Cardiac muscle cell (in vitro differentiated cells and primary cell): ENCODE measurements at regions not wholly inside any gene's neighbourhood (a gene's known extent, or its start where the extent isn't known, plus 50 kb on each side); places are given as distances from the start of the nearest gene placed in this dataset.
A peak's percentile ranks its signal among the peaks of the same experiment; 100 is the strongest.

Source experiments
- DNase-seq, 2 donors: peaks; one replicate each; pipeline versions ENCODE4 v3.0.0 to v3.0.0-alpha.2; 2010 to 2017; ENCODE audit warnings: low read depth in 1 of 2, low spot score in 1 of 2
- H3K27ac ChIP-seq: fragments of 200-600 bp; sonication (generic); 2 replicates; pipeline ENCODE4 v1.5.1; 2016
- H3K27me3 ChIP-seq: fragments of 200-600 bp; sonication (generic); 2 replicates; pipeline ENCODE4 v1.6.0; 2016; ENCODE audit warnings: control low read depth
- H3K36me3 ChIP-seq: fragments of 200-600 bp; sonication (generic); 2 replicates; pipeline ENCODE4 v1.5.1; 2016; ENCODE audit warnings: control low read depth
- H3K4me1 ChIP-seq: fragments of 200-600 bp; sonication (generic); 2 replicates; pipeline ENCODE4 v1.8.1; 2017; ENCODE audit warnings: low read depth, mild to moderate bottlenecking, mixed run types
- H3K4me3 ChIP-seq: fragments of 200-600 bp; sonication (generic); 2 replicates; pipeline ENCODE4 v1.5.1; 2016; ENCODE audit warnings: mild to moderate bottlenecking
- H3K9me3 ChIP-seq: fragments of 200-600 bp; sonication (generic); 2 replicates; pipeline ENCODE4 v1.5.1; 2017; ENCODE audit warnings: low read depth, mild to moderate bottlenecking, control low read depth
- TF ChIP-seq, protein P1 (sequence below): IDR thresholded peaks from 2 replicates; pipeline ENCODE4 v1.5.1; 2012; ENCODE audit warnings: low read depth, mild to moderate bottlenecking, low read length

DNA sequence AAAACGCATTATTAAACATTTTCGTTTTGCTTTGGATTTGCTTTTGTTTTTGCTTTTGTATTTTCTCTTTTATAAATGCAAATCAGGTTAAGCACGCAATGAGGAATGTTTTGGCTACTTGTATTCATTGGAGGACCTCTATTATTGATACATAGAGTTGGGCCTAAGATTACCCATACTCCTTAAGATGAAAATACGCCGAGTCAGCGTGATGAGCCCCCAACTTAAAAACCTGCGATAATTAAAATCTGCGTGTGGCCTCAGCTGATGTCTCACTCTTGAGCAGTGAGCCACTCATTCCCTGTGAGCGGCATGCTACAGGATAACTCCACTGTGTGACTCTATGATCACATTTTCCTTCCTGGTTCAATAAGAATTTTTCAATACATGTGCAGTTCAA, 518.3 kb downstream of the IRX1 start:
- H3K36me3 ChIP-seq = no peaks in the 10 kb centered on the region
- H3K9me3 ChIP-seq = no peaks in the 10 kb centered on the region
- peaks cover 17% of the 10 kb centered on the region for H3K4me1 ChIP-seq
- no peak overlapping the region for H3K4me3 ChIP-seq
- no peaks in the 10 kb centered on the region for H3K27me3 ChIP-seq
- TF ChIP-seq, protein P1, sequence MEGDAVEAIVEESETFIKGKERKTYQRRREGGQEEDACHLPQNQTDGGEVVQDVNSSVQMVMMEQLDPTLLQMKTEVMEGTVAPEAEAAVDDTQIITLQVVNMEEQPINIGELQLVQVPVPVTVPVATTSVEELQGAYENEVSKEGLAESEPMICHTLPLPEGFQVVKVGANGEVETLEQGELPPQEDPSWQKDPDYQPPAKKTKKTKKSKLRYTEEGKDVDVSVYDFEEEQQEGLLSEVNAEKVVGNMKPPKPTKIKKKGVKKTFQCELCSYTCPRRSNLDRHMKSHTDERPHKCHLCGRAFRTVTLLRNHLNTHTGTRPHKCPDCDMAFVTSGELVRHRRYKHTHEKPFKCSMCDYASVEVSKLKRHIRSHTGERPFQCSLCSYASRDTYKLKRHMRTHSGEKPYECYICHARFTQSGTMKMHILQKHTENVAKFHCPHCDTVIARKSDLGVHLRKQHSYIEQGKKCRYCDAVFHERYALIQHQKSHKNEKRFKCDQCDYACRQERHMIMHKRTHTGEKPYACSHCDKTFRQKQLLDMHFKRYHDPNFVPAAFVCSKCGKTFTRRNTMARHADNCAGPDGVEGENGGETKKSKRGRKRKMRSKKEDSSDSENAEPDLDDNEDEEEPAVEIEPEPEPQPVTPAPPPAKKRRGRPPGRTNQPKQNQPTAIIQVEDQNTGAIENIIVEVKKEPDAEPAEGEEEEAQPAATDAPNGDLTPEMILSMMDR = no peak
- no peak overlapping the region for H3K27ac ChIP-seq
- DNase-seq = no peak

- H3K27me3 ChIP-seq = no peaks in the 10 kb centered on the region
- no peaks in the 10 kb centered on the region for H3K36me3 ChIP-seq
- no peak overlapping the region for H3K27ac ChIP-seq
- H3K4me1 ChIP-seq = peaks cover 17% of the 10 kb centered on the region
- no peak for DNase-seq
- no peak overlapping the region for H3K4me3 ChIP-seq
- TF ChIP-seq, protein P1 = no peak
- no peaks in the 10 kb centered on the region for H3K9me3 ChIP-seq
Observed at GRCh38 chr5:4114452-4114851, 518.8 kb downstream of the IRX1 start.

DNA sequence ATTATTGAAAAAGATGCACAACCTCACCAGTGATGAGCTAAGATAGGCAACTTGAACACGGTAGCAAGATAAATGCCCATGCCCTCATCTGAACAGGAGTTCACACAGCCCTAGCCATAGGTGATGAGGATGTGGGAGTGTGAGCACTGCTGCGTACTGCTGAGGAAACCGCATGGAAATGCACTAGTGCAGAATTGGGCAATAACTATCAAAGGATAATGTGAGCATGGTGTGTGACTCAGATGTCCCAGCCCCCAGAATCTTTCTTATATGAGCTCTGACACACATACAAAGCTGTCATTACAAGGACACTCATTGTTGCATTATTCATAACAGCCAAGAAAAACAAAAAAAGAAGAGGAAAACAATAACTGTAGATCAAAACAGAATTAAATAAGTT, 521.2 kb downstream of the IRX1 start:
- TF ChIP-seq, protein P1 = no peak
- Histone ChIP-seq H3K4me3 (no peak overlapping the region), H3K9me3 (no peaks in the 10 kb centered on the region)

GRCh38 chr5:4124221-4124970, 528.8 kb downstream of the IRX1 start:
- H3K9me3 ChIP-seq = no peaks in the 10 kb centered on the region
- no peak overlapping the region for H3K4me3 ChIP-seq
- H3K27me3 ChIP-seq = no peaks in the 10 kb centered on the region
- H3K4me1 ChIP-seq = no peaks in the 10 kb centered on the region
- H3K36me3 ChIP-seq = no peaks in the 10 kb centered on the region
- no peak for DNase-seq
- no peak overlapping the region for H3K27ac ChIP-seq
- TF ChIP-seq, protein P1 = no peak

More for the DNA sequence above, 521.2 kb downstream of the IRX1 start:
- Histone ChIP-seq H3K27me3 (no peaks in the 10 kb centered on the region), H3K4me1 (no peaks in the 10 kb centered on the region), H3K36me3 (no peaks in the 10 kb centered on the region), H3K27ac (no peak overlapping the region)
- peak in 1 of 2 donors; percentile 21 for DNase-seq

DNA sequence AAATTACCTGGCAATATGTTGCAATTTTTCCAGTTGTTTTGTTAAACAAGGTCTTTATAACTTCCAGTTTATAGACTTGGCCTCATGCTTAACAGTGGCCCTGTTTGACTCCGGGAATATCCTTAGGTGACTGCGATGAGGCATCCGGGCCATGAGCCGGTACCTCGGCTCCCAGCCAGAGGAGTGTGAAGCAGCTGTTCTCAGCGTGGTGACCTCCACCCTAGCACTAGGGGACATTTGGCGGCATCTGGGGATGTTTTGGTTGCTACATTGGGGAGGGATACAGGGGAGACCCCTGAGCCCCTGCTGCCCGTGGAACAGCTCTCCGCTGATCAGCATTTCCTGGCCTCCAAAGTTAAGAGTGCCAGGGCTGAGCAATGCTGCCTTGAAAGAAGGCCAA, 533.4 kb downstream of the IRX1 start:
- Histone ChIP-seq H3K27ac (no peak overlapping the region), H3K4me3 (no peak overlapping the region), H3K27me3 (no peaks in the 10 kb centered on the region), H3K36me3 (no peaks in the 10 kb centered on the region), H3K9me3 (no peaks in the 10 kb centered on the region), H3K4me1 (no peaks in the 10 kb centered on the region)
- TF ChIP-seq, protein P1 = no peak
- DNase-seq = no peak
